ENCODE measurements at regions not wholly inside any gene's neighbourhood (a gene's known extent, or its start where the extent isn't known, plus 50 kb on each side); places are given as distances from the start of the nearest gene placed in this dataset.

DNA sequence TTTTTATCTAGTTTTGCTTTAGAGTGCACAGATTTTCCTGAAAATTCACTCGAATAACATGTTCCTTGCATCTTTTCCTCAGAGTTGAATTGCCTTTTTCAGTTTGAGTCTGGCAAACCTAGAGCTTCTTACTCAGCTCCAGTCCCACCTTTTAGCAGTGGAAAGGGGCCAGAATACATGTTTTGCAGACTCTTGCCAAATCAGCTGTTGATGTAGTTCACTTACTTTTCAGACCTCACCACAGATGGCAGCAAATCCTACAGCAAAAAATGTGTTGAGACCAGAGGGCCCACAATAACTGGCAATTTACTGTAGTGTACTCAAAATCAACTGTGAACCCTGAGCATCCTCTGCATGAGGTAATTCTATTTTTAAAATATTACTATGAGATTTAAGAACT is 545.2 kb upstream of the ACO1 start:
- CTCF ChIA-PET = interaction anchor here (1.1 kb wide), 1 partner anchor 14 kb away, joined by 4 read pairs; no protein-coding TSS in a partner anchor
- no peaks in the 10 kb centered on the region for H3K4me1 Mint-ChIP-seq (ENCODE audit: low read depth)
- TF ChIP-seq CTCF (IDR thresholded peaks at IDR 0.05) = no peak
- intact Hi-C loops (cut with micrococcal nuclease) = no loop called here
- no peaks in the 10 kb centered on the region for H3K36me3 Mint-ChIP-seq (ENCODE audit: low read depth)
- POLR2A ChIA-PET = no interaction called here
- no peaks in the 10 kb centered on the region for H3K27me3 Mint-ChIP-seq
- DNase-seq (no peak), ATAC-seq (no peak)
- H3K27ac Mint-ChIP-seq = no peak overlapping the region
- H3K4me3 Mint-ChIP-seq = no peak overlapping the region
- H3K9me3 Mint-ChIP-seq = no peaks in the 10 kb centered on the region

GRCh38 chr9:31840702-31841101 is 543.7 kb upstream of the ACO1 start:
- Mint-ChIP-seq H3K36me3 (ENCODE audit: low read depth) (no peaks in the 10 kb centered on the region), H3K4me1 (ENCODE audit: low read depth) (no peaks in the 10 kb centered on the region), H3K27me3 (no peaks in the 10 kb centered on the region), H3K27ac (no peak overlapping the region), H3K4me3 (no peak overlapping the region), H3K9me3 (no peaks in the 10 kb centered on the region)
- intact Hi-C loops (cut with micrococcal nuclease) = no loop called here
- no peak for TF ChIP-seq CTCF (IDR thresholded peaks at IDR 0.05)
- DNase-seq (no peak), ATAC-seq (no peak)
- ChIA-PET POLR2A (no interaction called here), CTCF (no interaction called here)

GRCh38 chr9:31847963-31848362 is 536.5 kb upstream of the ACO1 start:
- CTCF ChIA-PET = no interaction called here
- Mint-ChIP-seq H3K36me3 (ENCODE audit: low read depth) (no peaks in the 10 kb centered on the region), H3K27me3 (no peaks in the 10 kb centered on the region), H3K4me1 (ENCODE audit: low read depth) (no peaks in the 10 kb centered on the region), H3K27ac (no peak overlapping the region), H3K4me3 (no peak overlapping the region), H3K9me3 (no peaks in the 10 kb centered on the region)
- intact Hi-C loops (cut with micrococcal nuclease) = no loop called here
- POLR2A ChIA-PET = no interaction called here
- no peak for TF ChIP-seq CTCF (IDR thresholded peaks at IDR 0.05)
- DNase-seq = no peak
- no peak for ATAC-seq

GRCh38 chr9:31848505-31849285 is 535.7 kb upstream of the ACO1 start:
- Mint-ChIP-seq H3K27ac (no peak overlapping the region), H3K27me3 (no peaks in the 10 kb centered on the region), H3K9me3 (no peaks in the 10 kb centered on the region), H3K36me3 (ENCODE audit: low read depth) (no peaks in the 10 kb centered on the region), H3K4me3 (no peak overlapping the region), H3K4me1 (ENCODE audit: low read depth) (no peaks in the 10 kb centered on the region)
- CTCF ChIA-PET = no interaction called here
- intact Hi-C loops (cut with micrococcal nuclease) = no loop called here
- no peak for TF ChIP-seq CTCF (IDR thresholded peaks at IDR 0.05)
- POLR2A ChIA-PET = no interaction called here
- DNase-seq (no peak), ATAC-seq (no peak)

- Mint-ChIP-seq H3K27ac (no peak overlapping the region), H3K4me3 (no peak overlapping the region), H3K9me3 (peaks cover 7% of the 10 kb centered on the region), H3K27me3 (no peaks in the 10 kb centered on the region), H3K4me1 (ENCODE audit: low read depth) (no peaks in the 10 kb centered on the region), H3K36me3 (ENCODE audit: low read depth) (no peaks in the 10 kb centered on the region)
- ATAC-seq (no peak), DNase-seq (no peak)
- CTCF ChIA-PET = no interaction called here
- intact Hi-C loops (cut with micrococcal nuclease) = no loop called here
- POLR2A ChIA-PET = no interaction called here
- no peak for TF ChIP-seq CTCF (IDR thresholded peaks at IDR 0.05)
Observed at GRCh38 chr9:31854187-31854586, 530.3 kb upstream of the ACO1 start.
